ES-I3 (cell line): ENCODE measurements at regions not wholly inside any gene's neighbourhood (a gene's known extent, or its start where the extent isn't known, plus 50 kb on each side); places are given as distances from the start of the nearest gene placed in this dataset.
"Not testable (repeated sequence)": the region's sequence is repeated elsewhere in the genome, so short reads cannot be mapped to it uniquely, and the experiment has no call there.

ENCODE experiments used
- H3K36me3 ChIP-seq: 2 replicates; pipeline ENCODE4 v1.6.1; 2013; ENCODE audit warnings: mild to moderate bottlenecking, low read length, control low read depth, moderate library complexity; ENCODE audit not compliant: insufficient read depth
- H3K4me1 ChIP-seq: 2 replicates; pipeline ENCODE4 v1.6.1; 2013; ENCODE audit warnings: mild to moderate bottlenecking, control low read depth, low read length; ENCODE audit not compliant: insufficient read depth
- H3K9ac ChIP-seq: 2 replicates; pipeline ENCODE4 v1.6.1; 2013; ENCODE audit warnings: low read depth, mild to moderate bottlenecking, low read length, moderate library complexity
- H3K9me3 ChIP-seq: 2 replicates; pipeline ENCODE4 v1.6.1; 2013; ENCODE audit warnings: mild to moderate bottlenecking, low read length, moderate library complexity; ENCODE audit not compliant: control insufficient read depth, insufficient read depth

GRCh38 chr16:16972831-16973230, 497.9 kb downstream of the XYLT1 start:
- H3K4me1 ChIP-seq, result no peaks in the 10 kb centered on the region
- H3K9me3 ChIP-seq, result no peaks in the 10 kb centered on the region
- no peak overlapping the region for H3K9ac ChIP-seq
- H3K36me3 ChIP-seq, result no peaks in the 10 kb centered on the region

GRCh38 chr16:16973707-16974591, 496.8 kb downstream of the XYLT1 start:
- no peaks in the 10 kb centered on the region for H3K36me3 ChIP-seq
- no peaks in the 10 kb centered on the region for H3K4me1 ChIP-seq
- H3K9ac ChIP-seq, result no peak overlapping the region
- no peaks in the 10 kb centered on the region for H3K9me3 ChIP-seq

GRCh38 chr16:16982614-16983013, 488.1 kb downstream of the XYLT1 start:
- no peaks in the 10 kb centered on the region for H3K4me1 ChIP-seq
- H3K9ac ChIP-seq, result no peak overlapping the region
- no peaks in the 10 kb centered on the region for H3K9me3 ChIP-seq
- H3K36me3 ChIP-seq, result no peaks in the 10 kb centered on the region

- Histone ChIP-seq H3K4me1 (no peaks in the 10 kb centered on the region), H3K9ac (no peak overlapping the region), H3K9me3 (no peaks in the 10 kb centered on the region), H3K36me3 (no peaks in the 10 kb centered on the region)
These were observed 487.2 kb downstream of the XYLT1 start for GRCh38 chr16:16983582-16983981.

- not testable (repeated sequence) for H3K9ac ChIP-seq, H3K4me1 ChIP-seq, H3K36me3 ChIP-seq, H3K9me3 ChIP-seq
These were observed 486.7 kb downstream of the XYLT1 start for GRCh38 chr16:16984091-16984490.

GRCh38 chr16:16985707-16986106, 485.1 kb downstream of the XYLT1 start:
- Histone ChIP-seq H3K9ac (no peak overlapping the region), H3K36me3 (no peaks in the 10 kb centered on the region), H3K4me1 (no peaks in the 10 kb centered on the region), H3K9me3 (no peaks in the 10 kb centered on the region)

GRCh38 chr16:16988963-16989362, 481.8 kb downstream of the XYLT1 start:
- Histone ChIP-seq H3K4me1 (no peaks in the 10 kb centered on the region), H3K9ac (no peak overlapping the region), H3K36me3 (no peaks in the 10 kb centered on the region), H3K9me3 (no peaks in the 10 kb centered on the region)

- Histone ChIP-seq H3K4me1 (no peaks in the 10 kb centered on the region), H3K36me3 (no peaks in the 10 kb centered on the region), H3K9ac (no peak overlapping the region), H3K9me3 (no peaks in the 10 kb centered on the region)
These were observed 481.4 kb downstream of the XYLT1 start for GRCh38 chr16:16989368-16989767.

- Histone ChIP-seq H3K9me3 (no peaks in the 10 kb centered on the region), H3K9ac (no peak overlapping the region), H3K4me1 (no peaks in the 10 kb centered on the region), H3K36me3 (no peaks in the 10 kb centered on the region)
These were observed 479.0 kb downstream of the XYLT1 start for GRCh38 chr16:16991711-16992110.

- H3K4me1 ChIP-seq, result no peaks in the 10 kb centered on the region
- no peaks in the 10 kb centered on the region for H3K9me3 ChIP-seq
- no peaks in the 10 kb centered on the region for H3K36me3 ChIP-seq
- H3K9ac ChIP-seq, result no peak overlapping the region
These were observed 477.6 kb downstream of the XYLT1 start for GRCh38 chr16:16992975-16993765.

- Histone ChIP-seq H3K9me3 (no peaks in the 10 kb centered on the region), H3K36me3 (no peaks in the 10 kb centered on the region), H3K4me1 (no peaks in the 10 kb centered on the region)
These were observed 475.9 kb downstream of the XYLT1 start for GRCh38 chr16:16994831-16995230.

GRCh38 chr16:16996827-16997226, 473.9 kb downstream of the XYLT1 start:
- Histone ChIP-seq H3K9me3 (no peaks in the 10 kb centered on the region), H3K9ac (no peak overlapping the region), H3K4me1 (no peaks in the 10 kb centered on the region), H3K36me3 (no peaks in the 10 kb centered on the region)

More at GRCh38 chr16:16994831-16995230, 475.9 kb downstream of the XYLT1 start:
- H3K9ac ChIP-seq, result no peak overlapping the region

GRCh38 chr16:16997349-16997748, 473.4 kb downstream of the XYLT1 start:
- H3K36me3 ChIP-seq, result no peaks in the 10 kb centered on the region

GRCh38 chr16:17001471-17001870, 469.3 kb downstream of the XYLT1 start:
- no peaks in the 10 kb centered on the region for H3K4me1 ChIP-seq
- H3K36me3 ChIP-seq, result no peaks in the 10 kb centered on the region
- H3K9me3 ChIP-seq, result no peaks in the 10 kb centered on the region
- H3K9ac ChIP-seq, result no peak overlapping the region

More at GRCh38 chr16:16997349-16997748, 473.4 kb downstream of the XYLT1 start:
- Histone ChIP-seq H3K4me1 (no peaks in the 10 kb centered on the region), H3K9ac (no peak overlapping the region), H3K9me3 (no peaks in the 10 kb centered on the region)

GRCh38 chr16:17002565-17002964, 468.2 kb downstream of the XYLT1 start:
- H3K9ac ChIP-seq, result no peak overlapping the region

More at GRCh38 chr16:17002565-17002964, 468.2 kb downstream of the XYLT1 start:
- Histone ChIP-seq H3K9me3 (no peaks in the 10 kb centered on the region), H3K4me1 (no peaks in the 10 kb centered on the region), H3K36me3 (no peaks in the 10 kb centered on the region)
